ENCODE measurements at regions not wholly inside any gene's neighbourhood (a gene's known extent, or its start where the extent isn't known, plus 50 kb on each side); places are given as distances from the start of the nearest gene placed in this dataset.

DNA sequence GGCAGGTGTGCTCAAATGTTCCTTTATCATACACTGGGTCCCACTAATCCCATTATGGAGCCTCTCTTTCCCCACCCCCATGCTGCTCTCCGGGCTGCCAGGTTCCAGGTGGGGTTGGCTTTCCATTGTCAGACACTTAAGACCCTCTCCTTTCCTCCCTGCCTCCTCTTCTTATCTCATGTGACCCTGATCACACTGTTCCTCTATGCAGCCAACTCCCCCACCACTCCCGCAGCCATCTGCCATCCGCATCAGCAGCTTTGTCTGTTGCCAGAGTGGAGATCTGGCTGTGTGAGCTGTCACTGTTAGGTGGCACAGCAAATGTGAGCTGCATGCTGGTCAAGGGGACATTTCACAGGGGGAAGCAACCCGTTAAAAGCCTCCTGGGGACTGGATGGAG lies 391.4 kb downstream of the TNS3 start:
- no peak for FAIRE-seq
- Histone ChIP-seq H3K4me3 (no peak overlapping the region), H4K20me1 (ENCODE audit: control insufficient read depth, insufficient read depth) (no peaks in the 10 kb centered on the region), H3K9me3 (replicated peaks; ENCODE audit: control insufficient read depth, insufficient read depth, low read length) (no peaks in the 10 kb centered on the region), H2AFZ (ENCODE audit: control insufficient read depth, low read depth, low read length) (no peak overlapping the region), H3K79me2 (ENCODE audit: control insufficient read depth, insufficient read depth, low read length) (no peaks in the 10 kb centered on the region), H3K27me3 (replicated peaks in 1 of 2; ENCODE audit: control insufficient read depth in 2 of 2, insufficient read depth in 2 of 2, low read length in 1 of 2) (no peaks in the 10 kb centered on the region), H3K27ac (ENCODE audit: control insufficient read depth, insufficient read depth) (no peak overlapping the region), H3K36me3 (ENCODE audit: control insufficient read depth in 2 of 2, insufficient read depth in 2 of 2, low read length in 1 of 2) (no peaks in the 10 kb centered on the region), H3K9ac (ENCODE audit: control insufficient read depth, insufficient read depth, low read length) (no peak overlapping the region), H3K4me1 (ENCODE audit: control insufficient read depth, insufficient read depth, low read length) (no peaks in the 10 kb centered on the region), H3K4me2 (ENCODE audit: control insufficient read depth, insufficient read depth) (no peak overlapping the region)
- POLR2A ChIA-PET: no interaction called here
- no peak for ATAC-seq
- RAD21 ChIA-PET (ENCODE audit: unreplicated experiment): no interaction called here
- CTCF ChIA-PET: no interaction called here
- in situ Hi-C loops (cut with MboI): no loop called here
- intact Hi-C loops (cut with micrococcal nuclease; ENCODE audit: unreplicated experiment): no loop called here
- TF ChIP-seq POLR2AphosphoS2 (IDR thresholded peaks at IDR 0.05; ENCODE audit: low read depth, low read length): no peak
- TF ChIP-seq EP300 (IDR thresholded peaks at IDR 0.05; ENCODE audit: borderline replicate concordance in 1 of 2, control insufficient read depth in 1 of 2, low read depth in 2 of 2, low read length in 2 of 2): no peak
- TF ChIP-seq ATF2 (IDR thresholded peaks at IDR 0.05; ENCODE audit: low read length): no peak
- no peak for TF ChIP-seq GATAD2B (conservative IDR thresholded peaks at IDR 0.05; ENCODE audit: low read depth)
- no peak for TF ChIP-seq NFXL1 (IDR thresholded peaks at IDR 0.05; ENCODE audit: borderline replicate concordance)
- TF ChIP-seq KDM1A (IDR thresholded peaks at IDR 0.05; ENCODE audit: borderline replicate concordance): no peak
- no peak for TF ChIP-seq ZNF687 (IDR thresholded peaks at IDR 0.05)
- TF ChIP-seq PKNOX1 (IDR thresholded peaks at IDR 0.05): no peak
- TF ChIP-seq CREM (IDR thresholded peaks at IDR 0.05; ENCODE audit: low read depth): no peak
- no peak for TF ChIP-seq TBL1XR1 (IDR thresholded peaks at IDR 0.05; ENCODE audit: low read depth, low read length)
- no peak for TF ChIP-seq DPF2 (IDR thresholded peaks at IDR 0.05)
- no peak for TF ChIP-seq SMAD5 (IDR thresholded peaks at IDR 0.05; ENCODE audit: low read depth)
- TF ChIP-seq CREB1 (IDR thresholded peaks at IDR 0.05; ENCODE audit: low read depth): no peak
- no peak for TF ChIP-seq RFX5 (IDR thresholded peaks at IDR 0.05; ENCODE audit: low read depth, low read length)
- TF ChIP-seq ZBTB11 (CRISPR knock-in tag; IDR thresholded peaks at IDR 0.05): no peak
- TF ChIP-seq CHD4 (IDR thresholded peaks at IDR 0.05): no peak
- TF ChIP-seq HDAC6 (IDR thresholded peaks at IDR 0.05; ENCODE audit: unreplicated experiment): no peak
- no TSS peak for BruUV-seq (replicated peaks)
- no peak for DNase-seq (ENCODE audit: low read depth, low spot score)
- SMC1A ChIA-PET (ENCODE audit: uncharacterized antibody, unreplicated experiment): no interaction called here
- 31% methylated on average over 4 of the region's 4 CpGs for WGBS (ENCODE audit: insufficient coverage, insufficient replicate concordance, low lambda C conversion rate, missing lambda C conversion rate)
